GM12874 (cell line): ENCODE measurements at regions not wholly inside any gene's neighbourhood (a gene's known extent, or its start where the extent isn't known, plus 50 kb on each side); places are given as distances from the start of the nearest gene placed in this dataset.

Experiments used
- CTCF ChIP-seq: IDR thresholded peaks from 2 replicates; pipeline ENCODE4 v1.5.1; 2011; ENCODE audit warnings: low read depth, mild to moderate bottlenecking, control low read depth, low read length, moderate library complexity; ENCODE audit not compliant: insufficient read depth

GRCh38 chr9:6142799-6143454 is 72.7 kb upstream of the IL33 start:
- no peak for TF ChIP-seq CTCF

- TF ChIP-seq CTCF = no peak
Observed at GRCh38 chr9:6134661-6135180, 80.9 kb upstream of the IL33 start.

- no peak for TF ChIP-seq CTCF
Observed at GRCh38 chr9:6133346-6134063, 82.1 kb upstream of the IL33 start.

- TF ChIP-seq CTCF = no peak
Observed at GRCh38 chr9:6132650-6133049, 83.0 kb upstream of the IL33 start.

GRCh38 chr9:6128030-6128429 is 87.6 kb upstream of the IL33 start:
- no peak for TF ChIP-seq CTCF

- no peak for TF ChIP-seq CTCF
Observed at GRCh38 chr9:6126377-6126776, 89.2 kb upstream of the IL33 start.

GRCh38 chr9:6123416-6123815 is 92.2 kb upstream of the IL33 start:
- TF ChIP-seq CTCF = no peak
